K562 (cell line): ENCODE measurements at regions not wholly inside any gene's neighbourhood (a gene's known extent, or its start where the extent isn't known, plus 50 kb on each side); places are given as distances from the start of the nearest gene placed in this dataset.

Experiments used
- ATAC-seq: fragments of 200-7000 bp; cut with Tn5 transposase; 3 replicates; pipeline ENCODE4 v1.9.1; 2020; ENCODE audit warnings: moderate library complexity
- BruUV-seq: library from RNA; stranded (reverse); fragments of 400-500 nt; replicated peaks from 2 replicates; lab custom pipeline; 2021; lab: Mats Ljungman, UMichigan
- CTCF ChIA-PET: fragments of 300-600 bp; formaldehyde crosslinking; extraction: SDS; loops from one replicate; lab custom pipeline; 2021; ENCODE audit warnings: low intra/inter-chr PET ratio; lab: Yijun Ruan, JAX
- POLR2A ChIA-PET: fragments of 300-600, 350-650 bp; sonication (Branson Sonifier 250); formaldehyde crosslinking; extraction: SDS; loops from one replicate; lab custom pipeline; 2021; ENCODE audit warnings: antibody characterized with exemption, inconsistent platforms; lab: Yijun Ruan, JAX
- DNase-seq, 4 experiments: peaks; one replicate each; pipeline versions ENCODE4 v3.0.0 to v3.0.0-alpha.2; 2011 to 2018; ENCODE audit warnings: low spot score in 3 of 4, mixed read lengths in 3 of 4; ENCODE audit errors: extremely low read depth in 1 of 4
- FAIRE-seq: peaks from 2 replicates; lab custom pipeline; 2011; peaks lifted over from hg19 to GRCh38; lab: Jason Lieb, UNC
- H2AFZ ChIP-seq: 2 replicates; pipeline ENCODE4 v1.6.0; 2011; ENCODE audit warnings: low read depth, low read length, control low read depth, inconsistent platforms
- H3K27ac ChIP-seq: fragments of 200-600 bp; 3 replicates; pipeline ENCODE4 v1.8.0; 2011; ENCODE audit warnings: low read depth, mild to moderate bottlenecking, control low read depth, inconsistent platforms, low read length, moderate library complexity, mixed read lengths; ENCODE audit errors: extremely low read depth
- H3K27me3 ChIP-seq, 2 experiments: fragments of 300-600 bp in 1 of 2; 2 replicates in 1 of 2; 3 replicates in 1 of 2; pipeline versions ENCODE4 v1.6.0 to v1.8.0; 2011; ENCODE audit warnings: inconsistent platforms in 2 of 2, low read length in 2 of 2, mild to moderate bottlenecking in 1 of 2, mixed read lengths in 1 of 2, moderate library complexity in 1 of 2; ENCODE audit not compliant: control insufficient read depth in 2 of 2, insufficient read depth in 2 of 2
- H3K36me3 ChIP-seq: fragments of 300-600 bp; 3 replicates; pipeline ENCODE4 v1.8.0; 2011; ENCODE audit warnings: mild to moderate bottlenecking, low read length, inconsistent platforms; ENCODE audit not compliant: control insufficient read depth, insufficient read depth
- H3K4me1 ChIP-seq, 2 experiments: fragments of 200-600 bp in 1 of 2; replicated peaks in 1 of 2; 2 replicates in 1 of 2; 3 replicates in 1 of 2; pipeline versions ENCODE4 v1.5.1 to v1.8.0; 2011; ENCODE audit warnings: inconsistent platforms in 2 of 2, low read length in 2 of 2, mild to moderate bottlenecking in 1 of 2, mixed read lengths in 1 of 2, moderate library complexity in 1 of 2; ENCODE audit not compliant: control insufficient read depth in 2 of 2, insufficient read depth in 2 of 2
- H3K4me2 ChIP-seq: 2 replicates; pipeline ENCODE4 v1.6.1; 2011; ENCODE audit warnings: low read length, control low read depth, inconsistent platforms, mixed read lengths; ENCODE audit not compliant: insufficient read depth
- H3K4me3 ChIP-seq: fragments of 200-600 bp; sonication (generic), shearing (Covaris generic); 2 replicates; pipeline ENCODE4 v1.5.1; 2016; ENCODE audit warnings: control low read depth, inconsistent platforms
- H3K79me2 ChIP-seq: fragments of 200-600 bp; 3 replicates; pipeline ENCODE4 v1.8.0; 2011; ENCODE audit warnings: low read length, inconsistent platforms; ENCODE audit not compliant: control insufficient read depth, insufficient read depth
- H3K9ac ChIP-seq, 2 experiments: 2 replicates each; pipeline versions ENCODE4 v1.6.0 to v1.6.1; 2011; ENCODE audit warnings: low read depth in 2 of 2, low read length in 2 of 2, control low read depth in 1 of 2, inconsistent platforms in 1 of 2, mild to moderate bottlenecking in 1 of 2, mixed read lengths in 1 of 2; ENCODE audit not compliant: insufficient read depth in 1 of 2
- H3K9me1 ChIP-seq: one replicate; pipeline ENCODE4 v1.6.0; 2011; ENCODE audit warnings: inconsistent platforms, mild to moderate bottlenecking, low read length, moderate library complexity; ENCODE audit not compliant: control insufficient read depth, insufficient read depth
- H3K9me3 ChIP-seq: replicated peaks from 2 replicates; pipeline ENCODE4 v1.5.1; 2011; ENCODE audit warnings: low read depth, low read length, inconsistent platforms; ENCODE audit not compliant: control insufficient read depth, insufficient read depth
- H4K20me1 ChIP-seq: replicated peaks from 2 replicates; pipeline ENCODE4 v1.6.1; 2011; ENCODE audit warnings: low read length, inconsistent platforms, mixed read lengths; ENCODE audit not compliant: control insufficient read depth, insufficient read depth
- BCLAF1 ChIP-seq, 2 experiments: fragments of 450-650 bp in 1 of 2; IDR thresholded peaks; 2 replicates each; pipeline ENCODE4 v1.6.1; 2011 to 2017; ENCODE audit warnings: low read depth in 2 of 2, antibody characterized with exemption in 1 of 2, borderline replicate concordance in 1 of 2, low read length in 1 of 2, mild to moderate bottlenecking in 1 of 2, mixed read lengths in 1 of 2; ENCODE audit not compliant: control insufficient read depth in 1 of 2
- E2F6 ChIP-seq, 2 experiments: IDR thresholded peaks; 2 replicates each; pipeline ENCODE4 v1.6.1; 2011; ENCODE audit warnings: borderline replicate concordance in 1 of 2, control low read depth in 1 of 2, low read depth in 1 of 2, low read length in 1 of 2, mild to moderate bottlenecking in 1 of 2, mixed read lengths in 1 of 2, moderate library complexity in 1 of 2; ENCODE audit not compliant: insufficient read depth in 1 of 2, insufficient read length in 1 of 2, poor library complexity in 1 of 2, severe bottlenecking in 1 of 2; ENCODE audit errors: extremely low read depth in 1 of 2
- ETS2 ChIP-seq: IDR thresholded peaks from 2 replicates; pipeline ENCODE4 v1.6.1; 2016; ENCODE audit warnings: borderline replicate concordance, missing genetic modification characterization, mild to moderate bottlenecking, moderate library complexity, missing compliant biosample characterization; ENCODE audit not compliant: poor library complexity, severe bottlenecking
- IFI16 ChIP-seq: fragments of 250-450 bp; sonication (Bioruptor Pico); IDR thresholded peaks from 2 replicates; pipeline ENCODE4 v2.1.2; 2022; ENCODE audit warnings: mild to moderate bottlenecking, inconsistent platforms
- KHSRP ChIP-seq: fragments of 450-650 bp; IDR thresholded peaks from 2 replicates; pipeline ENCODE4 v1.6.1; 2017
- KLF16 ChIP-seq: IDR thresholded peaks from 2 replicates; pipeline ENCODE4 v1.6.1; 2016; ENCODE audit warnings: antibody characterized with exemption
- MEF2D ChIP-seq: conservative IDR thresholded peaks from 2 replicates; pipeline ENCODE4 v1.6.1; 2016; ENCODE audit warnings: low read depth, missing genetic modification characterization, missing compliant biosample characterization
- POLR2A ChIP-seq: fragments of 450-650 bp; conservative IDR thresholded peaks from 2 replicates; pipeline ENCODE4 v1.6.1; 2016
- RAD51 ChIP-seq: fragments of 450-650 bp; IDR thresholded peaks from 2 replicates; pipeline ENCODE4 v1.7.1; 2016; ENCODE audit warnings: low read depth, mild to moderate bottlenecking, borderline replicate concordance
- SMAD3 ChIP-seq: fragments of 450-650 bp; formaldehyde crosslinking; conservative IDR thresholded peaks from 2 replicates; pipeline ENCODE4 v1.4.0; 2020; ENCODE audit warnings: mild to moderate bottlenecking
- SMAD4 ChIP-seq: fragments of 250-450 bp; sonication (Bioruptor Pico); conservative IDR thresholded peaks from 2 replicates; pipeline ENCODE4 v1.8.0; 2021; ENCODE audit warnings: inconsistent platforms, mild to moderate bottlenecking, moderate library complexity
- TAF15 ChIP-seq: fragments of 200-400 bp; formaldehyde crosslinking; IDR thresholded peaks from 2 replicates; pipeline ENCODE4 v1.6.1; 2017; ENCODE audit warnings: mild to moderate bottlenecking, low read depth, low read length, moderate library complexity
- ZBED1 ChIP-seq: IDR thresholded peaks from 2 replicates; pipeline ENCODE4 v1.6.1; 2014
- ZNF398 ChIP-seq: fragments of 250-450 bp; sonication (Bioruptor Pico); IDR thresholded peaks from 2 replicates; pipeline ENCODE4 v1.8.0; 2021; ENCODE audit warnings: moderate library complexity, mild to moderate bottlenecking, inconsistent platforms
- WGBS: fragments of 100-300 bp; shearing (Covaris generic); methylation state at CpG from one replicate; pipeline ENCODE4 v1.1.6; 2016; ENCODE audit warnings: low coverage, mixed read lengths; ENCODE audit not compliant: insufficient coverage; ENCODE audit errors: missing lambda C conversion rate; 5-methylcytosine and 5-hydroxymethylcytosine counted together
- in situ Hi-C: fragments of 300-500 bp; cut with MboI; formaldehyde crosslinking; loops from 4 replicates; pipeline ENCODE4 v1.15.0; 2018; ENCODE audit warnings: inconsistent platforms, mixed read lengths
- intact Hi-C: fragments of 100-400 bp; cut with micrococcal nuclease; formaldehyde crosslinking; loops from 2 replicates; pipeline ENCODE4 v1.14.2; 2022

- no peak for DNase-seq
- no peaks in the 10 kb centered on the region for H3K9me1 ChIP-seq
- ChIA-PET CTCF (no interaction called here), POLR2A (no interaction called here)
- no TSS peak for BruUV-seq
- WGBS, result 0% methylated on average over 3 of the region's 3 CpGs
- H3K36me3 ChIP-seq, result no peaks in the 10 kb centered on the region
- no peak overlapping the region for H3K9ac ChIP-seq
- no peaks in the 10 kb centered on the region for H3K9me3 ChIP-seq
- no peaks in the 10 kb centered on the region for H3K27me3 ChIP-seq
- no peak overlapping the region for H3K27ac ChIP-seq
- in situ Hi-C loops, result no loop called here
- no peak overlapping the region for H3K4me2 ChIP-seq
- no peaks in the 10 kb centered on the region; the same call in 1 of the 2 replicates for H4K20me1 ChIP-seq
- intact Hi-C loops, result no loop called here
- no peak overlapping the region for H2AFZ ChIP-seq
- H3K79me2 ChIP-seq, result no peaks in the 10 kb centered on the region
- no peak for FAIRE-seq
- H3K4me1 ChIP-seq, result no peaks in the 10 kb centered on the region
- H3K4me3 ChIP-seq, result no peak overlapping the region
- ATAC-seq, result no peak
- TF ChIP-seq IFI16 (CRISPR knock-in tag) (no peak), ZNF398 (CRISPR knock-in tag) (no peak), SMAD3 (no peak), BCLAF1 (IDR thresholded peaks at IDR 0.05; ENCODE audit: borderline replicate concordance in 1 of 2, control insufficient read depth in 1 of 2, low read depth in 2 of 2, low read length in 1 of 2) (no peak), KLF16 (no peak), TAF15 (no peak), ZBED1 (no peak), MEF2D (no peak), KHSRP (no peak), POLR2A (no peak), RAD51 (no peak), E2F6 (IDR thresholded peaks at IDR 0.05; ENCODE audit: borderline replicate concordance in 1 of 2, extremely low read depth in 1 of 2, insufficient read depth in 1 of 2, insufficient read length in 1 of 2, low read depth in 1 of 2, low read length in 1 of 2, poor library complexity in 1 of 2, severe bottlenecking in 1 of 2) (no peak), ETS2 (tag) (no peak), SMAD4 (CRISPR knock-in tag) (no peak)
These were observed 579.1 kb downstream of the VRK1 start for GRCh38 chr14:97376310-97376709.
